KBM-7 (cell line): ENCODE measurements at regions not wholly inside any gene's neighbourhood (a gene's known extent, or its start where the extent isn't known, plus 50 kb on each side); places are given as distances from the start of the nearest gene placed in this dataset.
"Not testable (repeated sequence)": the region's sequence is repeated elsewhere in the genome, so short reads cannot be mapped to it uniquely, and the experiment has no call there.

Experiments used
- DNase-seq: peaks from one replicate; pipeline ENCODE4 v3.0.0-alpha.2; 2015
- in situ Hi-C: fragments of 300-500 bp; cut with MboI; formaldehyde crosslinking; loops from 2 replicates; pipeline ENCODE4 v1.14.3; 2020; ENCODE audit warnings: low sequenced_read_pairs, low pct_unique_long_range_greater_than_20kb, mixed read lengths

GRCh38 chr11:114799476-114799875 lies 121.1 kb downstream of the NXPE2 start:
- DNase-seq, result no peak
- in situ Hi-C loops, result no loop called here

- in situ Hi-C loops, result no loop called here
- no peak for DNase-seq
Measured at GRCh38 chr11:114801773-114802172, 123.4 kb downstream of the NXPE2 start.

GRCh38 chr11:114802878-114803277 lies 124.6 kb downstream of the NXPE2 start:
- no peak for DNase-seq
- in situ Hi-C loops, result no loop called here

GRCh38 chr11:114805431-114805830 lies 127.1 kb downstream of the NXPE2 start:
- in situ Hi-C loops, DNase-seq: not testable (repeated sequence)

GRCh38 chr11:114811971-114812370 lies 133.6 kb downstream of the NXPE2 start:
- DNase-seq, result no peak
- in situ Hi-C loops, result no loop called here

GRCh38 chr11:114812733-114813132 lies 134.4 kb downstream of the NXPE2 start:
- in situ Hi-C loops, result no loop called here
- no peak for DNase-seq

GRCh38 chr11:114813189-114813718 lies 134.9 kb downstream of the NXPE2 start:
- DNase-seq, result no peak
- in situ Hi-C loops, result no loop called here

GRCh38 chr11:114815176-114815575 lies 136.8 kb downstream of the NXPE2 start:
- in situ Hi-C loops, result no loop called here
- no peak for DNase-seq

GRCh38 chr11:114815761-114816160 lies 137.4 kb downstream of the NXPE2 start:
- in situ Hi-C loops, result no loop called here
- no peak for DNase-seq

- in situ Hi-C loops, result no loop called here
- no peak for DNase-seq
Measured at GRCh38 chr11:114816791-114817190, 138.5 kb downstream of the NXPE2 start.

GRCh38 chr11:114818382-114818781 lies 140.1 kb downstream of the NXPE2 start:
- DNase-seq, result no peak
- in situ Hi-C loops, result no loop called here

- in situ Hi-C loops, result no loop called here
Measured at GRCh38 chr11:114819028-114819427, 140.7 kb downstream of the NXPE2 start.

GRCh38 chr11:114820621-114821020 lies 142.3 kb downstream of the NXPE2 start:
- in situ Hi-C loops, result no loop called here
- no peak for DNase-seq

More at GRCh38 chr11:114819028-114819427, 140.7 kb downstream of the NXPE2 start:
- DNase-seq, result no peak

GRCh38 chr11:114821621-114822412 lies 143.5 kb downstream of the NXPE2 start:
- DNase-seq, result no peak
- in situ Hi-C loops, result no loop called here

- DNase-seq, result no peak
- in situ Hi-C loops, result no loop called here
Measured at GRCh38 chr11:114826910-114827442, 148.6 kb downstream of the NXPE2 start.

- in situ Hi-C loops, result no loop called here
- DNase-seq, result no peak
Measured at GRCh38 chr11:114827736-114828135, 149.4 kb downstream of the NXPE2 start.

GRCh38 chr11:114832532-114833125 lies 154.3 kb downstream of the NXPE2 start:
- in situ Hi-C loops, result no loop called here
- DNase-seq, result no peak

- in situ Hi-C loops, result no loop called here
Measured at GRCh38 chr11:114836161-114836560, 157.8 kb downstream of the NXPE2 start.

GRCh38 chr11:114844896-114845295 lies 166.6 kb downstream of the NXPE2 start:
- in situ Hi-C loops, result no loop called here
- DNase-seq, result no peak

More at GRCh38 chr11:114836161-114836560, 157.8 kb downstream of the NXPE2 start:
- DNase-seq, result no peak

GRCh38 chr11:114845766-114846415 lies 167.6 kb downstream of the NXPE2 start:
- no peak for DNase-seq
- in situ Hi-C loops, result no loop called here
